OCI-LY7 (cell line): ENCODE measurements at regions not wholly inside any gene's neighbourhood (a gene's known extent, or its start where the extent isn't known, plus 50 kb on each side); places are given as distances from the start of the nearest gene placed in this dataset.

Experiments
- BruUV-seq: library from RNA; stranded (reverse); fragments of 400-500 nt; replicated peaks from 2 replicates; lab custom pipeline; 2021; lab: Mats Ljungman, UMichigan
- CTCF ChIA-PET: fragments of 300-600 bp; sonication (Branson Sonifier 250); formaldehyde crosslinking; loops from one replicate; lab custom pipeline; 2022; ENCODE audit warnings: antibody characterized with exemption; ENCODE audit not compliant: unreplicated experiment; lab: Charles Lee
- POLR2A ChIA-PET: fragments of 300-600 bp; sonication (Branson Sonifier 250); formaldehyde crosslinking; loops from one replicate; lab custom pipeline; 2022; ENCODE audit warnings: antibody characterized with exemption; lab: Charles Lee
- DNase-seq: peaks from one replicate; pipeline ENCODE4 v3.0.0-alpha.2; 2015; ENCODE audit warnings: low spot score
- H2AFZ ChIP-seq: fragments of 200-600 bp; sonication (generic), shearing (Covaris generic); 2 replicates; pipeline ENCODE4 v1.6.1; 2014; ENCODE audit warnings: mild to moderate bottlenecking, antibody characterized with exemption, low read length, moderate library complexity
- H3K27ac ChIP-seq: fragments of 200-600 bp; sonication (generic); 2 replicates; pipeline ENCODE4 v1.5.1; 2014; ENCODE audit warnings: mixed run types, low read depth, mild to moderate bottlenecking, moderate library complexity, low read length, inconsistent platforms; ENCODE audit not compliant: poor library complexity, severe bottlenecking
- H3K36me3 ChIP-seq: fragments of 200-600 bp; sonication (generic); 2 replicates; pipeline ENCODE4 v1.6.1; 2014; ENCODE audit warnings: mild to moderate bottlenecking, antibody characterized with exemption, low read length, moderate library complexity, mixed read lengths; ENCODE audit not compliant: insufficient read depth
- H3K4me1 ChIP-seq: fragments of 200-600 bp; sonication (generic); 2 replicates; pipeline ENCODE4 v1.5.1; 2014; ENCODE audit warnings: mild to moderate bottlenecking, low read length; ENCODE audit not compliant: insufficient read depth, poor library complexity, severe bottlenecking
- H3K4me2 ChIP-seq: fragments of 200-600 bp; sonication (generic); 2 replicates; pipeline ENCODE4 v1.6.1; 2014; ENCODE audit warnings: mild to moderate bottlenecking, low read length
- H3K4me3 ChIP-seq: fragments of 200-600 bp; sonication (generic); 2 replicates; pipeline ENCODE4 v1.5.1; 2014; ENCODE audit warnings: mild to moderate bottlenecking, low read depth, low read length; ENCODE audit not compliant: poor library complexity, severe bottlenecking
- H3K79me2 ChIP-seq: fragments of 200-600 bp; sonication (generic); 2 replicates; pipeline ENCODE4 v1.6.1; 2016; ENCODE audit warnings: low read depth, mild to moderate bottlenecking, low read length, moderate library complexity, mixed read lengths; ENCODE audit not compliant: insufficient read depth
- H3K9me2 ChIP-seq: fragments of 200-600 bp; sonication (generic); 2 replicates; pipeline ENCODE4 v1.6.1; 2016; ENCODE audit warnings: mild to moderate bottlenecking, low read length, mixed read lengths; ENCODE audit not compliant: insufficient read depth
- H3K9me3 ChIP-seq: fragments of 200-600 bp; sonication (generic); 2 replicates; pipeline ENCODE4 v1.6.1; 2014; ENCODE audit warnings: mild to moderate bottlenecking, mixed run types, low read length, mixed read lengths
- H4K20me1 ChIP-seq: fragments of 200-600 bp; sonication (generic); 2 replicates; pipeline ENCODE4 v1.6.1; 2014; ENCODE audit warnings: mild to moderate bottlenecking, antibody characterized with exemption, low read length, moderate library complexity, mixed read lengths; ENCODE audit not compliant: insufficient read depth
- CTCF ChIP-seq: fragments of 200-600 bp; sonication (generic); conservative IDR thresholded peaks from 2 replicates; pipeline ENCODE4 v1.5.1; 2014; ENCODE audit warnings: mild to moderate bottlenecking, antibody characterized with exemption, low read length, moderate library complexity, mixed read lengths
- EZH2phosphoT487 ChIP-seq: fragments of 200-600 bp; sonication (generic); IDR thresholded peaks from 2 replicates; pipeline ENCODE4 v1.6.1; 2018; ENCODE audit warnings: low read depth, borderline replicate concordance, mild to moderate bottlenecking, mixed run types, antibody characterized with exemption, low read length, moderate library complexity, mixed read lengths
- intact Hi-C: fragments of 100-400 bp; cut with micrococcal nuclease; formaldehyde crosslinking; loops from one replicate; pipeline ENCODE4 v1.10.0; 2022; ENCODE audit not compliant: unreplicated experiment

GRCh38 chr12:78696267-78696666 lies 168.3 kb upstream of the SYT1 start:
- BruUV-seq = no TSS peak
- POLR2A ChIA-PET = no interaction called here
- Histone ChIP-seq H3K27ac (no peak overlapping the region), H3K4me3 (no peak overlapping the region), H4K20me1 (no peaks in the 10 kb centered on the region), H2AFZ (no peak overlapping the region), H3K36me3 (no peaks in the 10 kb centered on the region), H3K9me2 (no peaks in the 10 kb centered on the region), H3K9me3 (peaks cover 4% of the 10 kb centered on the region; the same call in 1 of the 2 replicates), H3K4me2 (no peak overlapping the region), H3K4me1 (no peaks in the 10 kb centered on the region), H3K79me2 (no peaks in the 10 kb centered on the region)
- intact Hi-C loops = no loop called here
- TF ChIP-seq EZH2phosphoT487 (no peak), CTCF (no peak)
- no peak for DNase-seq
- CTCF ChIA-PET = no interaction called here

GRCh38 chr12:78697817-78698415 lies 166.7 kb upstream of the SYT1 start:
- CTCF ChIA-PET = no interaction called here
- DNase-seq = no peak
- Histone ChIP-seq H4K20me1 (no peaks in the 10 kb centered on the region), H3K4me1 (no peaks in the 10 kb centered on the region), H3K4me2 (no peak overlapping the region), H3K4me3 (no peak overlapping the region), H3K9me2 (no peaks in the 10 kb centered on the region), H3K36me3 (no peaks in the 10 kb centered on the region), H3K9me3 (peaks cover 4% of the 10 kb centered on the region; the same call in 1 of the 2 replicates), H2AFZ (no peak overlapping the region), H3K27ac (no peak overlapping the region), H3K79me2 (no peaks in the 10 kb centered on the region)
- no TSS peak for BruUV-seq
- POLR2A ChIA-PET = interaction anchor here (0.6 to 1.0 kb wide), 2 partner anchors 10 to 578 kb away, joined by 3 to 4 read pairs; no protein-coding TSS in a partner anchor
- no peak for TF ChIP-seq CTCF
- TF ChIP-seq EZH2phosphoT487 = no peak
- intact Hi-C loops = no loop called here

GRCh38 chr12:78698747-78699146 lies 165.8 kb upstream of the SYT1 start:
- H2AFZ ChIP-seq = no peak overlapping the region
- ChIA-PET CTCF (no interaction called here), POLR2A (interaction anchor here (0.6 to 1.0 kb wide), 2 partner anchors 10 to 577 kb away, joined by 3 to 4 read pairs; no protein-coding TSS in a partner anchor)
- DNase-seq = no peak
- TF ChIP-seq CTCF (no peak), EZH2phosphoT487 (no peak)
- H4K20me1 ChIP-seq = no peaks in the 10 kb centered on the region
- peaks cover 2% of the 10 kb centered on the region; the same call in 1 of the 2 replicates for H3K9me3 ChIP-seq
- no peak overlapping the region for H3K4me3 ChIP-seq
- H3K9me2 ChIP-seq = no peaks in the 10 kb centered on the region
- H3K4me2 ChIP-seq = no peak overlapping the region
- H3K27ac ChIP-seq = no peak overlapping the region
- no peaks in the 10 kb centered on the region for H3K4me1 ChIP-seq
- intact Hi-C loops = no loop called here
- no peaks in the 10 kb centered on the region for H3K36me3 ChIP-seq
- no peaks in the 10 kb centered on the region for H3K79me2 ChIP-seq
- BruUV-seq = no TSS peak
